ENCODE measurements at regions not wholly inside any gene's neighbourhood (a gene's known extent, or its start where the extent isn't known, plus 50 kb on each side); places are given as distances from the start of the nearest gene placed in this dataset.

DNA sequence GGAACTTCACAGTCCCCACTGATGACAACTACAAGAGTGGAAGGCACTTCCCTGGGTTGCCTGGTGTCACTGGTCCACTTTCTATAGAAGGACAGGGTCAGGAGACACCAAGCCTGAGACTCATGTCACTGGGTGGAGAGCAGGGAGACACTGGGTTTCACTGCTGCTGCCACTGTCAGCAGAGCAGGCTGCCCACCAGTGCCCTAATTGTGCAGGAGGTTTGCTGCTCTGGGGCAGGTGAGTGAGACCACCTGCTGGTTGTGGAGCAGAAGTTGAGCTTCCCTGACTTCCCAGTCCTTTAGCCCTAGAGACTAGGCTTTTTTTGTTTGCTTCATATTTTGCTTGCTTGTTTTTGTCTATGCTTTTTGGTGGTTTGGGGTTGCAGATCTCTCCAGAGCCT lies 528.4 kb upstream of the RGMA start:
- DNase-seq = no peak

DNA sequence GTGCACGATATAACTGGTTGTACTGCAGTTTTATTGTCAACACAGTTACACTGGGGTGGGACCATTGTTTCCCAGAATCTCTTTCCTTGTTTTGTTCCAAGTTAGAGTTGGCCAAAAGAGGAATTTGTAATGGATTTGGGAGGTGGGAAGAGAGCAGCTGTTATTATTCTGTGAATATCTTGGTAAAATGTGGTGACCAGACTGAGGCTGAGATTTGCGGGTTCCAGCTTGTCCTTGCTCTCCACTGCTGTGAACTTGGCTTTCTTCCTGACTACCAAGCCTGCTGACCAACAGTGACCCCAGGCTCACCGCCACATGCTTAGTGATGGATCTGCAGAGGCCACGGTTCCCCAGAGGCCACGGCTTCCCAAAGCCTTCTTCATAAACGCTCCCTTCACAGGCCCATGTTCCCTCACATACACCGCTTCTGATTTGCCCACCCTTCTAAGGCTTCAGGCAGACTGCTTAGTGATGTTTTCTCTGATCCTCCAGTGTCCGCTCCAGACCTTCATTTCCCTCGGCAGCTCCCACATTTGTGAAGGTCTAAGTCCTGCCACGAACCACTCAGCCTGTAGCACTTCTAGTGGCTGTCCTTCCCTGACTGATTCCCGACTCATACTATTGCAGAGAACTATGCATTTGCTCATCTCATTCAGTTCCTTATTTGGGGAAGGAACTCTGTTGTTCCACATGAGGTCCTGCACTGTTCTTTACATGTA lies 525.5 kb upstream of the RGMA start:
- DNase-seq = no peak

DNA sequence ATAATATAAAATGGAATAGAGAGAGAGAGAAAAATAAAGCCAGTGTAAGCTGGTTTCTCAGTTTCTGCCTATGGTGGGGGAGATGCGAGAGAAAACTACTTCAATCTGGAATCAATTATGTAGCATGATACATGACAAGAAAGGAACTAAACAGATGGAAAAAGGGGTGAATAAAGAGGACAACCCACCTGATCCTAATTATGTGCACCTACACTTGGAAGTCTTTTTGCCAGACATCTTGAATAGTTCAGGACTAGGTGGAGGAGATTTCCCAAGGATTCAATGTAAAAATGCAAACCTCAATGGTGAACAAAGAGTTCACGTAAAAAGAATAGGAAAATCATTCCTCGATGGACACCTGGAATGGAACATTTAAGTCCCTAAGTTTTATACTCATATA lies 524.4 kb upstream of the RGMA start:
- no peak for DNase-seq

DNA sequence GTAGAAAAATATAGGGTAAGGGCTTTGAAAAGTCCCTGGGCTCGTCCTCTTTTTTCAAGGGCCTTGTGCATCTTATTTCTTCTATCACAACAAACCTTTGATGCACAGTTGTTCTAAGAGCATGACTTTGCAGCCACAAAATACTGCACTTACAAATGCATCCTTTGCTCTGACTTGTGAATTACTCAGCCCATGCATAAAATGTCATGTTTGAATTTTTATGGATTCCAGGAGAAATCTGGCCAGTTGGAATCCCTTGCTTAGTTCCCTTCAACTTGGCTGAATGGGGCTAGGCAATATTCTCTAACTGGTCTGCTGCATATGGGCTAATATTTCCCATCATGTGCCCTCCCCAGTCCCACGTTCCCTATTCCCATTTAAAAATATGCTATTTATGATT lies 523.9 kb upstream of the RGMA start:
- no peak for DNase-seq

DNA sequence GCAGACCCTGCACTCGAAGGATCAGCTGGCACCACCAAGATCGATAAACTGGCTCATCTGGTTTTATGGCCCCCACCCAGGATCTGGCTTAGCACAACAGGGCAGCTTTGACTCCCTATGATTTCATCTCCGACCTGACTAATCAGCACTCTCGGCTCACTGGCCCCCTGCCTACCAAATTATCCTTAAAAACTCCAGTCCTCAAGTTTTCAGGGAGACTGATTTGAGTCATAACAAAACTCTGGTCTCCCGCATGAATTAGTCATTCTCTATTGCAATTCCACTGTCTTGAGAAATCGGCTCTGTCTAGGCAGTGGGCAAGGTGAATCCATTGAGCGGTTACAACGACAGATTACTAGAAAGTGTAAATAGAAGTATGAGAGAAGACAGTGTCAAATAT lies 521.9 kb upstream of the RGMA start:
- no peak for DNase-seq

GRCh38 chr15:93608643-93609148 lies 519.7 kb upstream of the RGMA start:
- DNase-seq = no peak

DNA sequence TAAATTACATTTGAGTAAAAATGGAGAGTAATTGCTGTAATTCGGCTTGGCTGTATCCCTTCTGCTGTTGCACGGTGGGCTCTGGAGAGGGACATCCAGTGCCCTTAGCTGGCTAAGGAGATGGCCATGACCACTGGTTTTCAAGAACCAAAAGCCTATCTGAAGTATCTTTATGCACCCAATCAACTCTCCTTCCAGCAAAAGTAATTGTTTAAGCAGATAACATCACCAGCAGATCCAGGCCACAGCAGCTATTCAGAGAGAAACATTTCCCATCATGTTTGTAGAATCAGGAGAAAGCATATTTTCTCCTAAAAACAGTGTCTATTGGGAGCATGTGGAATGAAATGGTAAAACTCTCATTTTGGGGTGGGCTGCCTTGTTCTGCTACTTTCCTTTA lies 514.5 kb upstream of the RGMA start:
- no peak for DNase-seq

GRCh38 chr15:93587059-93587521 lies 498.1 kb upstream of the RGMA start:
- peak; percentile 51 for DNase-seq

DNA sequence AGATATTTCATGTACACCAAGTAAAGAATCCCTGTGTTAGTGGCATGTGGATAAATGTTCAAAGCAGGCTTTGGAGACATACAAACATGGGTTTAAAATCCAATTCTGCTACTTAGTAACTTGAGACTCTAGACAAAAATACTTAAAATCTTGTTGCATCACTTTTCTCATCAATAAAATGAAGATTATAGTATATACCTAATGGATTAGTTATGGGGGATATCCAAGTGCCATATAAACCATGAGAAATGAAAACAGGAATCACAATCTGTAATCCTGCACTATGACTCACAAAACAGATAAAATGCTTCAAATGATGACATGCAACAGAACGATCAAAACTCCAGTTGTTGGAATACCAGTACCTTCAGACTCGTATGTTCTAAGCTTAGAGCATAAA lies 496.0 kb upstream of the RGMA start:
- no peak for DNase-seq

GRCh38 chr15:93583968-93584367 lies 495.0 kb upstream of the RGMA start:
- no peak for DNase-seq

DNA sequence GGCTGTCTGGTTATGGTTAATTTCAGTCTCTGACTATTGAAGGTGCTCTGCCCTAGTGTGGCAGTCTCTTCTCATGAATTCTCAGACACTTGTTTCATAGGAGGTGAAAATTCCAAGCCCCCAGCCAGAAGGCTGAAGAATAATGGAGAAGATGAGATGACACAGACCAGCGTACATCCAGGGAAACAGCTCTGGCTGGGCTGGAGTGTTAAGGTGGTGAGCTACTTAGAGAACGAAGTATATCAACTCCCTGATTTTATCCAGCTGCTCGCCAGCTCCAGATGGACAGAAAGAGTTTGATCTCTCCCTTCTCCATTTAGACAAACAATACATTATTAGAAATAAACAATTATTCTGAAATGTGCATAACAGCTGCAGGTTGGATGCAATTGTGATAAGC lies 494.5 kb upstream of the RGMA start:
- no peak for DNase-seq

- DNase-seq = no peak
Observed at GRCh38 chr15:93570527-93570926, 481.5 kb upstream of the RGMA start.

GRCh38 chr15:93566762-93567161 lies 477.8 kb upstream of the RGMA start:
- no peak for DNase-seq

GRCh38 chr15:93565201-93565600 lies 476.2 kb upstream of the RGMA start:
- DNase-seq = no peak

DNA sequence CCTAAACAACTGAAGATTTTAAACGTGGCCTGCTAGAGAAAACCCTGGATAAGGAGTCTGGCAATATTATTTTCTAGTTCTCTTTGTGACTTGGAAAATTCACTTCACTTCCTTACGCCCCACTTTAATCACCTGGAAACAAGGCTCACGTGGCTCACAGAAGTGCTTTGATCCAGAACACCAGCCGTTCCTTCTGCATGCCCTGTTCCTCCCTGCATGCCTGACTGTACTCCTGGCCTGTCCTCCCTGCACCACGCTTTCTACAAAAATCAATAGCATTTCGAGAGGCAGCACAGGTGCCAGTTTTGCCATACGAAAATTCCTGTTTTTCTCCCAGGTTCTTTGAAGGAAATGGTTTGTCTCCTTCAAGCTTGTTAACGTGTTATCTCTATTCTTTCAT lies 474.2 kb upstream of the RGMA start:
- DNase-seq = no peak

DNA sequence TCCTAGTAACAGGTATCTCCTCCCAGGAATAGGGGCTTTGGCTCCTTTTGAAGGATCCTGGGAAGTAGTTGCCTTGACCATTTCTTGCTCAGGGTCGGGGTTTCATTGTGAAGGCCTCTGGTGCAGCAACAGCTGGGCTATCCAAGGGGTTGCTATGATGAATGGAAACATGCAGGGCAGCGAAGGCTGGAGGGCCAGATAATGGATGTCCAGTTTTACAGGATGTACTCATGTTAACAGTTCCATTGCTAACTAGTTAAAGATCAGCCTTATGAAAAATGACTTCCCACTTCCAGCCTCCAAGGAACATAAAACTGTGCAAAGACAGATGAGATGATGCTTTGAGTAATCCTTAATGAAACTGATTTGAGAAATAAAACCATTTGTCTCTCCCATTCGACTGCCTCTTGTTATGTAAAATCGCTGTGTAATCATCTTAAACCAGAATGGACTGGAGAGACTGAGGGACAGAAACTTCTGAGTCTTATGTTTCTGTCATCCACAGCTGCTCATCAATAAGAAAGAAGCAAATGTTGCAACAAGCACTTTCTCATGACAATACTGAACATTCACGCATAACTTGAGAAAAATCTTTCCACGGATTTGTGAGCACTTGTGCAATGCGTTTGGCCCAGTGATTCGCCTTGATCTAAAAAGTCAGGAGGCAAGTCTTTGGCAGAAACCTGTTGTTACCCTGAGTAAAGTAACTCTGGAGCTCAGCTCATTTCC lies 473.5 kb upstream of the RGMA start:
- no peak for DNase-seq

DNA sequence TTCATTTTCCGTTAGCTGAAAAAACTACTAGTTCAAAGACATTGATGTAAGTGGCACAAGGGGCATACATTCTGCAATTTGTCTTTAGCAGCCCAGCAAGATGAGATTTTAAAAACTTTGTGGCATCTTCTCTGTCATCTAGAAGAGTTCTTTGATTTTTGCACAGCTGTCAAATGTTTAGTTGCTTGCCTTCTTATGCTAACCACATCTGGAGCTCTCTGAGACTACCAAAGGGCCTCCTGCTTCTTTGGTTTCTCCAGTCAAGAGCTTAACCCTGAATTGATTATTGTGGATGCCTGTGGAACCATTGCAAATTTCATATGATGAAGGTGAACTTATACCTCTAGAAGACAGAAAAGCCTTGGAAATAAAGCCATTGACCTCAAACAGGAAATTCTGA lies 468.7 kb upstream of the RGMA start:
- no peak for DNase-seq

DNA sequence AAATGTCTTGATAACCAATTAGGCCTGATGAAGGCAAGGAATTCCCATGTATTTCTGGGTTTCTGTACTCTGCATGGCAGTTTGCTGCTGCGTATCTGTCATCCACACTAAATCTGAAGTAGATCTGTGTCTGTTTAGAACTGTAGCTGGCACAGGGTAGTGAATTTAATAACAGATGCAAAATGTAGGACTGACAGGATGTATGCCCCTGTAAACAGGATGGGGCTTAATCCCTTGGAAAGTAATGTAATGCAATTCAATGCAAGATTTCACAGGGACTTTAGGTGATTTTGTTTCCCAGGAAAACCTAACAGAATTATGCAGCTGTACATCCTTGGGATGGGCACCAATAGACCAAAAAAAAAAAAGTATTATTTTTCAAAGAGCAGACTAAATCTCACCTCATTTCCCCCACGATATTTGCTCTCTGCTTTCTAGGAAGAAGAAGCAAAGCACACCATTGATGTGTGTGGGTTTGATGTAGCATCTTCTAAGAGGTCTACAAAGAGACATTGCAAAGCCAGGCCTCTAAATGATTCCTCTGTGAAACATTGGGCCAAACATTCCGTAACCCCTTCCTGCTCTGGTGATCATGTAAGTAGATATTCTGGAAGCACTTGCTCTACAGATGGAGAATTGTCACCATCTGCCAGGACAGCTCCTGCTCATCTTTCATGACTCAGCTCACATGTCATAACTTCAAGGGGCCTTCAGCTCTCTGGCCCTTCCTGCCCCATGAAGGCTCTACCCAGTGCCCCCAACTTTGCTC lies 464.3 kb upstream of the RGMA start:
- DNase-seq = no peak

- no peak for DNase-seq
Observed at GRCh38 chr15:93543093-93543492, 454.1 kb upstream of the RGMA start.

DNA sequence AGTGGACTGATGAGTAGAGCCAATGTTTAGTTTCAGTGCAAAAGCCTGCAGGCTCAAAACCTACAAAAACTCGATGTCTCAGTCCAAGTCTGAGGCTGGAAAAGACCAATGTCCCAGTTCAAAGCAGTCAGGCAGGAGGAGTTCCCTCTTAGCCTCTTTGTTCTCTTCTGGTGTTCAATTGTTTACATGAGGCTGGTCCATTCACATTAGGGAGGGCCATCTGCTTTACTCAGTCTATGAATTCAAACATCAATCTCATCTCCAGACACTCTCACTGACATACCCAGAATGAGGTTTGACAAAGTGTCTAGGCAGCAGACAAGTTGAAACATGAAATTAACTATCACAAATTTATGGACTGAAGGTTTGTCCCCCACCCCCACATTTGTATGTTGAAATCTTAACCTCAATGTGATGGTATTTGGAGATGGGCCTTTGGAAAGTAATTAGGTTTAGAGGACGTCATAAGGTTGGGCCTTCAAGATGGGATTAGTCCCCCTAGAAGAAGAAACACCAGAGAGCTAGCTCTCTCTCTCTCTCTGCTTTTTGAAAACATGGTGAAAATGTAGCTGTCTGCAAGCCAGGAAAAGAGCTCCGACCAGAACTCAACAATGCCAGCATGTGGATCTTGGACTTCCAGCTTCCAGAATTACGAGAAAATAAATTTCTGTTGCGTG lies 438.5 kb upstream of the RGMA start:
- no peak for DNase-seq

- no peak for DNase-seq
Observed at GRCh38 chr15:93524432-93524831, 435.4 kb upstream of the RGMA start.

GRCh38 chr15:93523481-93523880 lies 434.5 kb upstream of the RGMA start:
- DNase-seq = peak; percentile 49

GRCh38 chr15:93520206-93520605 lies 431.2 kb upstream of the RGMA start:
- DNase-seq = no peak

All from right forelimb (tissue), 1 donor.